Stomach smooth muscle (tissue), 2 donors: ENCODE measurements at regions not wholly inside any gene's neighbourhood (a gene's known extent, or its start where the extent isn't known, plus 50 kb on each side); places are given as distances from the start of the nearest gene placed in this dataset.

ENCODE experiments used
- H3K27ac ChIP-seq: one replicate; pipeline ENCODE4 v1.7.0; 2013; ENCODE audit warnings: mild to moderate bottlenecking, low read length, inconsistent platforms
- H3K27me3 ChIP-seq, 2 donors: one replicate each; pipeline ENCODE4 v1.7.0; 2013; ENCODE audit warnings: low read length in 2 of 2; ENCODE audit not compliant: insufficient read depth in 2 of 2, control insufficient read depth in 1 of 2
- H3K36me3 ChIP-seq, 2 donors: one replicate each; pipeline ENCODE4 v1.7.0; 2013; ENCODE audit warnings: low read length in 2 of 2; ENCODE audit not compliant: control insufficient read depth in 2 of 2, insufficient read depth in 2 of 2
- H3K4me1 ChIP-seq: one replicate; pipeline ENCODE4 v1.7.0; 2013; ENCODE audit warnings: low read length; ENCODE audit not compliant: control insufficient read depth, insufficient read depth
- H3K4me3 ChIP-seq, 2 donors: one replicate each; pipeline ENCODE4 v1.7.0; 2013; ENCODE audit warnings: low read length in 2 of 2
- H3K9ac ChIP-seq, 2 donors: one replicate each; pipeline ENCODE4 v1.7.0; 2013; ENCODE audit warnings: low read length in 2 of 2, mild to moderate bottlenecking in 1 of 2
- H3K9me3 ChIP-seq, 2 donors: one replicate each; pipeline ENCODE4 v1.7.0; 2013; ENCODE audit warnings: low read length in 2 of 2; ENCODE audit not compliant: control insufficient read depth in 2 of 2
- donor health status: healthy.
- donor health status: Pancreatic carcinoma.

- Histone ChIP-seq H3K9ac (no peak overlapping the region), H3K27me3 (no peaks in the 10 kb centered on the region), H3K4me3 (no peak overlapping the region), H3K36me3 (no peaks in the 10 kb centered on the region), H3K27ac (no peak overlapping the region), H3K4me1 (peaks cover 12% of the 10 kb centered on the region), H3K9me3 (no peaks in the 10 kb centered on the region)
These were observed 56.8 kb upstream of the ERRFI1 start for GRCh38 chr1:8082945-8083344.

- no peaks in the 10 kb centered on the region for H3K36me3 ChIP-seq
- H3K4me1 ChIP-seq = peaks cover 30% of the 10 kb centered on the region
These were observed 52.1 kb upstream of the ERRFI1 start for GRCh38 chr1:8078176-8078671.

GRCh38 chr1:8077602-8078001 lies 51.5 kb upstream of the ERRFI1 start:
- Histone ChIP-seq H3K9me3 (no peaks in the 10 kb centered on the region), H3K4me1 (peaks cover 28% of the 10 kb centered on the region), H3K27me3 (no peaks in the 10 kb centered on the region), H3K9ac (no peak overlapping the region), H3K4me3 (peak overlapping the region in 1 of 2 donors; percentile 22), H3K27ac (peak overlapping the region; percentile 82), H3K36me3 (no peaks in the 10 kb centered on the region)

More at GRCh38 chr1:8078176-8078671, 52.1 kb upstream of the ERRFI1 start:
- Histone ChIP-seq H3K27me3 (no peaks in the 10 kb centered on the region), H3K27ac (peak overlapping the region; percentile 82), H3K9me3 (no peaks in the 10 kb centered on the region), H3K9ac (peak overlapping the region in 1 of 2 donors; percentile 47), H3K4me3 (peak overlapping the region in 1 of 2 donors; percentile 15)

- Histone ChIP-seq H3K36me3 (no peaks in the 10 kb centered on the region), H3K4me1 (peaks cover 28% of the 10 kb centered on the region), H3K9ac (peak overlapping the region in 1 of 2 donors; percentile 29), H3K27ac (peak overlapping the region; percentile 82), H3K27me3 (no peaks in the 10 kb centered on the region), H3K4me3 (peak overlapping the region in 1 of 2 donors; percentile 22), H3K9me3 (no peaks in the 10 kb centered on the region)
These were observed 51.0 kb upstream of the ERRFI1 start for GRCh38 chr1:8077120-8077573.

- peak overlapping the region; percentile 49 for H3K27ac ChIP-seq
- H3K9ac ChIP-seq = no peak overlapping the region
- peaks cover 28% of the 10 kb centered on the region for H3K4me1 ChIP-seq
- H3K27me3 ChIP-seq = no peaks in the 10 kb centered on the region
- H3K36me3 ChIP-seq = no peaks in the 10 kb centered on the region
- H3K4me3 ChIP-seq = no peak overlapping the region
- H3K9me3 ChIP-seq = no peaks in the 10 kb centered on the region
These were observed 50.1 kb upstream of the ERRFI1 start for GRCh38 chr1:8076176-8076575.
